ENCODE measurements at regions not wholly inside any gene's neighbourhood (a gene's known extent, or its start where the extent isn't known, plus 50 kb on each side); places are given as distances from the start of the nearest gene placed in this dataset.

DNA sequence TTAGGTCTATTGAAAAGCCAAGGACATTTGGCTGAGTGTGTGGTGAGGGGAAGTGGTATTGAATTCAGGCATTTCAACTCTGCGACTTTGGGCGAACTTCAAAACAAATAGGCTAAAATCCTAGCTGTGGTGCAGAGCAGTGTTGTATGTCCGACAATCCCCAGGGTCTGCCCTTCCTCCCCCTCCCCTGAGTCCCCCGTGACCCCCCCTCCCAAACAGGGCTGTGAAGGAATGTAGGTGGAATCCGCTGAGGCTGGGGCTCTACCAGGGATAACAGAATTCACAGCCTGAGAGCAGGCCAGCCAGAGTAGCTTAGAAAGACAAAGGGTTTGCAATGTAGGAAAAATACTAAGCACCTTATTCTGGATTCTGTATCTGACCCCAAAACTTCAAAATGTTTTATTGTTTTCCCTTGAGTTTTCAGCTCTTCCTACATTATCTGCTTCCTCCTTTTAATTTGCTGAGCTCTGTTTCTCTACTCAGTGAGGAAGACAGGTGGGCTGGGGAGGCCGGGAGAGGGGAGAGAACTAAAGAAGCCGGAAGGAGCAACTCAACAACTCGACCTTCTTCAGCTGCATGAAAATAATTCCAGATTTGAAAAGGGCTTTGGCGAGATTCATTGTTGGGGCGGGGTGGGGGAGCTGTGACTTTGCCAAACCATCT lies 315.2 kb downstream of the BLID start:
- no peak for DNase-seq (ENCODE audit: extremely low read depth, insufficient read length)
- Histone ChIP-seq H3K36me3 (ENCODE audit: control insufficient read depth, insufficient read depth, low read length) (no peaks in the 10 kb centered on the region), H3K4me3 (replicated peaks; ENCODE audit: low read depth, low read length) (no peak overlapping the region), H3K27me3 (replicated peaks; ENCODE audit: control insufficient read depth, insufficient read depth, low read length) (no peaks in the 10 kb centered on the region; the same call in 1 of the 2 replicates)
- TF ChIP-seq, protein P1, sequence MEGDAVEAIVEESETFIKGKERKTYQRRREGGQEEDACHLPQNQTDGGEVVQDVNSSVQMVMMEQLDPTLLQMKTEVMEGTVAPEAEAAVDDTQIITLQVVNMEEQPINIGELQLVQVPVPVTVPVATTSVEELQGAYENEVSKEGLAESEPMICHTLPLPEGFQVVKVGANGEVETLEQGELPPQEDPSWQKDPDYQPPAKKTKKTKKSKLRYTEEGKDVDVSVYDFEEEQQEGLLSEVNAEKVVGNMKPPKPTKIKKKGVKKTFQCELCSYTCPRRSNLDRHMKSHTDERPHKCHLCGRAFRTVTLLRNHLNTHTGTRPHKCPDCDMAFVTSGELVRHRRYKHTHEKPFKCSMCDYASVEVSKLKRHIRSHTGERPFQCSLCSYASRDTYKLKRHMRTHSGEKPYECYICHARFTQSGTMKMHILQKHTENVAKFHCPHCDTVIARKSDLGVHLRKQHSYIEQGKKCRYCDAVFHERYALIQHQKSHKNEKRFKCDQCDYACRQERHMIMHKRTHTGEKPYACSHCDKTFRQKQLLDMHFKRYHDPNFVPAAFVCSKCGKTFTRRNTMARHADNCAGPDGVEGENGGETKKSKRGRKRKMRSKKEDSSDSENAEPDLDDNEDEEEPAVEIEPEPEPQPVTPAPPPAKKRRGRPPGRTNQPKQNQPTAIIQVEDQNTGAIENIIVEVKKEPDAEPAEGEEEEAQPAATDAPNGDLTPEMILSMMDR (IDR thresholded peaks at IDR 0.05; ENCODE audit: insufficient read depth, low read length, poor library complexity, severe bottlenecking) = no peak

DNA sequence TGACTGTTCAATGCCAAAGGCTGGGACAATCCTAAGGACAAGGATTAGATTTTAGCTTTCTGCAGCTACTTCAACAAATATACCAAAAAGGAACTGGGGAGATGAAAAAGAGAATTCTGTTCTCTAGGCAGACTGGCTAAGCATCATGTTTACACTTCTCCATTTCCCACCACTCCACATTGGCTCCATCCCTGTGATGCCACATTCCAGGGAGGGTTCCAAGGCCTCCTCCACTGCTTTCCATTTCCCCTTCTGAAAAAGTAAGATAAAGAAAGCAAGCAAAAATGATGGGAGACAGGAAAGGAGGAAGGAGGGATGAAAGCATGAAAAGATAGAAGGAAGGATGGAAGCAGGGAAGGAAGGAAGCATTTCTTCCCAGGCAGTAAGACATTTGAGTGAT lies 315.8 kb downstream of the BLID start:
- TF ChIP-seq, protein P1 (IDR thresholded peaks at IDR 0.05; ENCODE audit: insufficient read depth, low read length, poor library complexity, severe bottlenecking) = no peak
- Histone ChIP-seq H3K27me3 (replicated peaks; ENCODE audit: control insufficient read depth, insufficient read depth, low read length) (no peaks in the 10 kb centered on the region; the same call in 1 of the 2 replicates), H3K36me3 (ENCODE audit: control insufficient read depth, insufficient read depth, low read length) (no peaks in the 10 kb centered on the region), H3K4me3 (replicated peaks; ENCODE audit: low read depth, low read length) (no peak overlapping the region)
- DNase-seq (ENCODE audit: extremely low read depth, insufficient read length) = no peak

DNA sequence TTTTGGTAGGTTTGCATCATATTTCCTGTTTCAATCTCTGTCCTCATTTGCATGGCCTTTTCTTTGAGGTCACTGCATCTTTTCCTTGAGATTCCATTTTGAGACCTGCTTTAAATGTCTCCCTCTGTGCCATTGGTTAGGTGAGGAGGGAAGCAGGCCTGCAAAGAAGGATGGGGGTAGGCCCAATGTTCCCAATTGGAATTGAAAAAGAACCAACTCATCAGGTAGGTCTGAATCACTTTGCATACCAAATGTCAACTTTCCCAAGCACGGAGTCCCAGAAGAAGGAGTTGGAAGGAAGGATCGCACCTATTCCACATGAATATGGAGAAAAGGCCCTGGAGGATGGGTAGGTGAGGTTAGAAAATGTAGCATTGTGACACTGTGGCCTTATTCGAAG lies 318.5 kb downstream of the BLID start:
- TF ChIP-seq, protein P1 (IDR thresholded peaks at IDR 0.05; ENCODE audit: insufficient read depth, low read length, poor library complexity, severe bottlenecking) = no peak
- H3K36me3 ChIP-seq (ENCODE audit: control insufficient read depth, insufficient read depth, low read length) = no peaks in the 10 kb centered on the region
- no peak for DNase-seq (ENCODE audit: extremely low read depth, insufficient read length)
- no peak overlapping the region for H3K4me3 ChIP-seq (replicated peaks; ENCODE audit: low read depth, low read length)
- no peaks in the 10 kb centered on the region; the same call in 1 of the 2 replicates for H3K27me3 ChIP-seq (replicated peaks; ENCODE audit: control insufficient read depth, insufficient read depth, low read length)

DNA sequence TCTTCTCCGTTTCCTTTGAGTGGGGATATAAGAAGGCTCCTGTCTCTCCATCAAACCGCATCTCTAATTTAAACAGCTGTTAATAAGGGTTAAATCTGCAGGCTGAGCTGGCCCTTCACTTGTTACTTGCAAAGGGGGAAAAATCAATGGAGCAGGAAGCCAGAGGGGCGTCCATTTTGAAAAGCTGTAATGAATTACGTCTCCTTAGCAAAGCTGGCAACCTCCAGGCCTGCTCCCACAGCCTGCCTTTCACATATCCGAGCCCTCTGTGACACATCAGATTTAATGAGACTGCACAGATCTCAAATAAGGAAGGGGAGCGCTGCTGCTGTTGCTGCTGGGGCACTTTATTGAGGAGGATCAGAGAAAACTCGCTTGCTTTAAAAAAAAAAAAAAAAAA lies 320.8 kb downstream of the BLID start:
- no peaks in the 10 kb centered on the region for H3K36me3 ChIP-seq (ENCODE audit: control insufficient read depth, insufficient read depth, low read length)
- no peaks in the 10 kb centered on the region; the same call in 1 of the 2 replicates for H3K27me3 ChIP-seq (replicated peaks; ENCODE audit: control insufficient read depth, insufficient read depth, low read length)
- no peak overlapping the region for H3K4me3 ChIP-seq (replicated peaks; ENCODE audit: low read depth, low read length)
- no peak for DNase-seq (ENCODE audit: extremely low read depth, insufficient read length)
- TF ChIP-seq, protein P1 (IDR thresholded peaks at IDR 0.05; ENCODE audit: insufficient read depth, low read length, poor library complexity, severe bottlenecking) = no peak

DNA sequence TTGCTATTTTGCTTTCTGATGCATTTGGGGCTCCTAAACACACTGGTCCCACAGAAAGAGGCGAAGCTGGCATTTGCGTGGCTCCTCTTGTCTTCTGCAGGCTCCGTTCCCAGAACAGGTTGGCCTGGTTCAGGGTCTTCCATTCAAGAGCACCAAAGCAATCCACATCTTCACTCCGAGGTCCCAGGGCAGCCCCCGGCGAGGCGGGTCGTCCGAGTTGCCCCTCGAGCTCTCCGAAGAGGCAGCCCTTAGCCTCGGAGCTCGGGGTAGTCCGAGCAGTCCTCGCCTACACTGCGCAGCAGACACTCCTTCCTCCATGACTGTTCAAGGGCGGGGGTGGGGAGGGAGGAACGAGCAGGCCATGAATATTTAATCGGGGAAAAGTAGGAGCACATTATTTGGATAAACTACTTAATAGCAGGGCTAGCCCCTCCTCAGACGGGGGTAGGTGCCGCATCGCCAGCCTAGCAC lies 321.3 kb downstream of the BLID start:
- no peaks in the 10 kb centered on the region for H3K36me3 ChIP-seq (ENCODE audit: control insufficient read depth, insufficient read depth, low read length)
- no peak for DNase-seq (ENCODE audit: extremely low read depth, insufficient read length)
- no peaks in the 10 kb centered on the region; the same call in 1 of the 2 replicates for H3K27me3 ChIP-seq (replicated peaks; ENCODE audit: control insufficient read depth, insufficient read depth, low read length)
- TF ChIP-seq, protein P1 (IDR thresholded peaks at IDR 0.05; ENCODE audit: insufficient read depth, low read length, poor library complexity, severe bottlenecking) = no peak
- H3K4me3 ChIP-seq (replicated peaks; ENCODE audit: low read depth, low read length) = no peak overlapping the region
